ENCODE measurements at regions not wholly inside any gene's neighbourhood (a gene's known extent, or its start where the extent isn't known, plus 50 kb on each side); places are given as distances from the start of the nearest gene placed in this dataset.

DNA sequence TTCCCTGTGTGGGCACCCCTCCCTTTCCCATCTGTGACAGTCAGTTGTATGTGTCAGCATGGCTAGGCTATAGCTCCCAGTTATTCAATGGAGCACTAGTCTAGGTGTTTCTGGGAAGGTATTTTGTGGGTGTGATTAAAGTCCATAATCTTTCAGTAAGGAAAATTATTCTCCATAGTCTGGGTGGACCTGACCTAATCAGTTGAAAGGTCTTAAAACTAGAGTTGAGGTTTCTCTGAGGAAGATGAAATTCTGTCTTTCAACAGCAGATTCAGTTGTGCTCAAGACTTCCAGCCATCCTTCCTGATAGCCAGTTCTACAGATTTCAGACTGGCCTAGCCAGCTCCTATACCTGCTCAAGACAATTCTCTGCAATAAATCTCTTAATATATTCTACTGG is 284.6 kb upstream of the PROK2 start:
- in situ Hi-C loops (cut with HindIII; ENCODE audit: low pct_unique_long_range_greater_than_20kb, low sequenced_read_pairs), result no loop called here
- POLR2A ChIA-PET, result no interaction called here
- no TSS peak for BruUV-seq (replicated peaks)

DNA sequence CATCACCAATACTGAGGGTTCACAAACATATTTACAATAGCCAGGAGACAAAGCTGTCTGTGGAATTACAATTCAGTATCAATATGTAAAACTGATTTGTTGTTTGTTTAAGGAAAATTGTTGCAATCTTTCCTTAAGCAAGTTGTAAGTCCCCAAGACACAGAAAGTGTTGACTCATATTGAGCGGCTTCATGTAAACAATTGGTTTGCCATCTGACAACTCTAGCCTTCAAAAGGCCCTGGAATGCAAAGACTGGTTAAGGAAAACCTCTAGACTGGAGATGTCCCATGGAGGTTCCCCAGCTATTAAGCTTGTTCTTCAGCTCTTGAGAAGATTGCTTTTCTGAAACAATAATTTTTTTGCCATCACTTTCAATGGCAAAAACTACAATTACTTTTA is 283.7 kb upstream of the PROK2 start:
- no peaks in the 10 kb centered on the region for H3K36me3 ChIP-seq (ENCODE audit: control insufficient read depth, insufficient read depth, low read length)
- H3K27me3 ChIP-seq (ENCODE audit: control insufficient read depth, insufficient read depth, low read length), result no peaks in the 10 kb centered on the region
- no peak for ATAC-seq
- ChIA-PET CTCF (no interaction called here), POLR2A (no interaction called here)
- DNase-seq (ENCODE audit: low read depth, low spot score), result no peak
- intact Hi-C loops (cut with micrococcal nuclease; ENCODE audit: unreplicated experiment) (no loop called here), in situ Hi-C loops (cut with HindIII; ENCODE audit: low pct_unique_long_range_greater_than_20kb, low sequenced_read_pairs) (no loop called here)
- TF ChIP-seq POLR2AphosphoS5 (IDR thresholded peaks at IDR 0.05; ENCODE audit: low read depth, low read length) (no peak), SIN3A (IDR thresholded peaks at IDR 0.05; ENCODE audit: borderline replicate concordance, insufficient read depth, low read depth, low read length) (no peak), TCF7L2 (IDR thresholded peaks at IDR 0.05; ENCODE audit: low read depth, low read length) (no peak)
- TF ChIP-seq, protein P1, sequence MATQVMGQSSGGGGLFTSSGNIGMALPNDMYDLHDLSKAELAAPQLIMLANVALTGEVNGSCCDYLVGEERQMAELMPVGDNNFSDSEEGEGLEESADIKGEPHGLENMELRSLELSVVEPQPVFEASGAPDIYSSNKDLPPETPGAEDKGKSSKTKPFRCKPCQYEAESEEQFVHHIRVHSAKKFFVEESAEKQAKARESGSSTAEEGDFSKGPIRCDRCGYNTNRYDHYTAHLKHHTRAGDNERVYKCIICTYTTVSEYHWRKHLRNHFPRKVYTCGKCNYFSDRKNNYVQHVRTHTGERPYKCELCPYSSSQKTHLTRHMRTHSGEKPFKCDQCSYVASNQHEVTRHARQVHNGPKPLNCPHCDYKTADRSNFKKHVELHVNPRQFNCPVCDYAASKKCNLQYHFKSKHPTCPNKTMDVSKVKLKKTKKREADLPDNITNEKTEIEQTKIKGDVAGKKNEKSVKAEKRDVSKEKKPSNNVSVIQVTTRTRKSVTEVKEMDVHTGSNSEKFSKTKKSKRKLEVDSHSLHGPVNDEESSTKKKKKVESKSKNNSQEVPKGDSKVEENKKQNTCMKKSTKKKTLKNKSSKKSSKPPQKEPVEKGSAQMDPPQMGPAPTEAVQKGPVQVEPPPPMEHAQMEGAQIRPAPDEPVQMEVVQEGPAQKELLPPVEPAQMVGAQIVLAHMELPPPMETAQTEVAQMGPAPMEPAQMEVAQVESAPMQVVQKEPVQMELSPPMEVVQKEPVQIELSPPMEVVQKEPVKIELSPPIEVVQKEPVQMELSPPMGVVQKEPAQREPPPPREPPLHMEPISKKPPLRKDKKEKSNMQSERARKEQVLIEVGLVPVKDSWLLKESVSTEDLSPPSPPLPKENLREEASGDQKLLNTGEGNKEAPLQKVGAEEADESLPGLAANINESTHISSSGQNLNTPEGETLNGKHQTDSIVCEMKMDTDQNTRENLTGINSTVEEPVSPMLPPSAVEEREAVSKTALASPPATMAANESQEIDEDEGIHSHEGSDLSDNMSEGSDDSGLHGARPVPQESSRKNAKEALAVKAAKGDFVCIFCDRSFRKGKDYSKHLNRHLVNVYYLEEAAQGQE (IDR thresholded peaks at IDR 0.05; ENCODE audit: insufficient read depth in 1 of 2, low read depth in 2 of 2, low read length in 1 of 2), result no peak
- TF ChIP-seq, protein P2, sequence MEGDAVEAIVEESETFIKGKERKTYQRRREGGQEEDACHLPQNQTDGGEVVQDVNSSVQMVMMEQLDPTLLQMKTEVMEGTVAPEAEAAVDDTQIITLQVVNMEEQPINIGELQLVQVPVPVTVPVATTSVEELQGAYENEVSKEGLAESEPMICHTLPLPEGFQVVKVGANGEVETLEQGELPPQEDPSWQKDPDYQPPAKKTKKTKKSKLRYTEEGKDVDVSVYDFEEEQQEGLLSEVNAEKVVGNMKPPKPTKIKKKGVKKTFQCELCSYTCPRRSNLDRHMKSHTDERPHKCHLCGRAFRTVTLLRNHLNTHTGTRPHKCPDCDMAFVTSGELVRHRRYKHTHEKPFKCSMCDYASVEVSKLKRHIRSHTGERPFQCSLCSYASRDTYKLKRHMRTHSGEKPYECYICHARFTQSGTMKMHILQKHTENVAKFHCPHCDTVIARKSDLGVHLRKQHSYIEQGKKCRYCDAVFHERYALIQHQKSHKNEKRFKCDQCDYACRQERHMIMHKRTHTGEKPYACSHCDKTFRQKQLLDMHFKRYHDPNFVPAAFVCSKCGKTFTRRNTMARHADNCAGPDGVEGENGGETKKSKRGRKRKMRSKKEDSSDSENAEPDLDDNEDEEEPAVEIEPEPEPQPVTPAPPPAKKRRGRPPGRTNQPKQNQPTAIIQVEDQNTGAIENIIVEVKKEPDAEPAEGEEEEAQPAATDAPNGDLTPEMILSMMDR (IDR thresholded peaks at IDR 0.05), result no peak
- H3K4me3 ChIP-seq (ENCODE audit: low read depth in 2 of 2, low read length in 2 of 2), result no peak overlapping the region
- no peaks in the 10 kb centered on the region for H3K9me3 ChIP-seq (ENCODE audit: control insufficient read depth, insufficient read depth, low read depth, low read length)
- no peak overlapping the region for H3K27ac ChIP-seq (ENCODE audit: low read length)
- no TSS peak for BruUV-seq (replicated peaks)
- no peaks in the 10 kb centered on the region for H3K4me1 ChIP-seq (ENCODE audit: control insufficient read depth, insufficient read depth, low read length)

More for the DNA sequence above, 284.6 kb upstream of the PROK2 start:
- Histone ChIP-seq H3K4me3 (ENCODE audit: low read depth in 2 of 2, low read length in 2 of 2) (no peak overlapping the region), H3K27me3 (ENCODE audit: control insufficient read depth, insufficient read depth, low read length) (no peaks in the 10 kb centered on the region), H3K36me3 (ENCODE audit: control insufficient read depth, insufficient read depth, low read length) (no peaks in the 10 kb centered on the region), H3K4me1 (ENCODE audit: control insufficient read depth, insufficient read depth, low read length) (no peaks in the 10 kb centered on the region), H3K27ac (ENCODE audit: low read length) (no peak overlapping the region), H3K9me3 (ENCODE audit: control insufficient read depth, insufficient read depth, low read depth, low read length) (no peaks in the 10 kb centered on the region)
- intact Hi-C loops (cut with micrococcal nuclease; ENCODE audit: unreplicated experiment), result no loop called here
- no peak for ATAC-seq
- no peak for DNase-seq (ENCODE audit: low read depth, low spot score)
- CTCF ChIA-PET, result no interaction called here
- TF ChIP-seq, protein P1 (IDR thresholded peaks at IDR 0.05; ENCODE audit: insufficient read depth in 1 of 2, low read depth in 2 of 2, low read length in 1 of 2), result no peak
- TF ChIP-seq, protein P2 (IDR thresholded peaks at IDR 0.05), result no peak
- TF ChIP-seq POLR2AphosphoS5 (IDR thresholded peaks at IDR 0.05; ENCODE audit: low read depth, low read length), result no peak
- TF ChIP-seq TCF7L2 (IDR thresholded peaks at IDR 0.05; ENCODE audit: low read depth, low read length), result no peak
- TF ChIP-seq SIN3A (IDR thresholded peaks at IDR 0.05; ENCODE audit: borderline replicate concordance, insufficient read depth, low read depth, low read length), result no peak
